ENCODE measurements at regions not wholly inside any gene's neighbourhood (a gene's known extent, or its start where the extent isn't known, plus 50 kb on each side); places are given as distances from the start of the nearest gene placed in this dataset.

DNA sequence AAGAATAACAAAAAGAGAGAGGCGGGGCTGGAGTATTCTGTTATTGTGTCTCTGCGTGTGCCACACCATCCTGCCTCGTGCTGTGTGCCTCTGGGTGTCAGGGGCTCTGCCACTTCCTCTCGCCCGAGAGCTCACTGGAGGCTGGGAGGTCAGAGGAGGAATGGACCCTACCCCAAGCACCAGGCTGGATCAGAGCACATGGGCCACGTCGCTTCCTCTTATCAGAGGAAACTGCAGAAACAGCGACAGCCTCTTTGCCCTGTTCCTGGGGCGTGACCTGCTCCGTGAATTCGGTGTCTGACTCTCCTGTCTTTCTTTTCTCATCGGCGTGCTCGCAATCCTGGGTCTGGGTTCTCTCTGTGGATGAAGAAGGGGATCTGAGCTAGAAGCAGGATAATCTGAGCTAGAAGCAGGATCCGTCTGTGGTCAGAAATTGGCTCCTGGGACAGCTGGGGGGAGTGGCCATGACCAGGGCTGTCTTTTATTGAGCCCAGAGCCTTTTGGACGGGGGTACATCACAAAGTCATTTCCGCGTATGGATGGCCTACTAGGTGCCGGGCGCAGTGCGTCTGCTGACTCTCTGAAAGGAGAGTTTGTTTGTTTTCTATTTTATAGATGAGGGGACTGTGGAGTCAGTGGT, 150.3 kb upstream of the COL5A1 start:
- no peak for DNase-seq
- Histone ChIP-seq H3K27ac (peak overlapping the region in 1 of 4 donors; percentile 33), H3K9me3 (no peaks in the 10 kb centered on the region), H3K27me3 (no peaks in the 10 kb centered on the region), H3K4me3 (no peak overlapping the region), H3K36me3 (no peaks in the 10 kb centered on the region), H3K4me1 (peaks cover 0 to 5% (median 0%) of the 10 kb centered on the region in 4 donors)
- no peak for TF ChIP-seq POLR2AphosphoS5 (IDR thresholded peaks at IDR 0.05)
- no peak for TF ChIP-seq CTCF (IDR thresholded peaks at IDR 0.05)
- no peak for TF ChIP-seq POLR2A (IDR thresholded peaks at IDR 0.05)
- no peak for TF ChIP-seq EP300 (IDR thresholded peaks at IDR 0.05; ENCODE audit: low read depth)
- intact Hi-C loops (cut with DNase I; ENCODE audit: low total_unique reads), result no loop called here
- in situ Hi-C loops (cut with MboI; ENCODE audit: low pct_ligation_motif_present in 1 of 4, low pct_unique_long_range_greater_than_20kb in 1 of 4, low sequenced_read_pairs in 3 of 4), result no loop called here
- WGBS, 2 donors (ENCODE audit: low coverage in 1 of 2), result 57 to 77% methylated on average over 5 to 21 of the region's 21 CpGs

- H3K27ac ChIP-seq, result peak overlapping the region in 3 of 4 donors; percentile 1 to 33 (median 30)
- intact Hi-C loops (cut with DNase I; ENCODE audit: low total_unique reads), result no loop called here
- H3K9me3 ChIP-seq, result no peaks in the 10 kb centered on the region
- no peaks in the 10 kb centered on the region for H3K27me3 ChIP-seq
- no peak for TF ChIP-seq EP300 (IDR thresholded peaks at IDR 0.05; ENCODE audit: low read depth)
- TF ChIP-seq POLR2A (IDR thresholded peaks at IDR 0.05), result no peak
- no peak for TF ChIP-seq CTCF (IDR thresholded peaks at IDR 0.05)
- TF ChIP-seq POLR2AphosphoS5 (IDR thresholded peaks at IDR 0.05), result no peak
- in situ Hi-C loops (cut with MboI; ENCODE audit: low pct_ligation_motif_present in 1 of 4, low pct_unique_long_range_greater_than_20kb in 1 of 4, low sequenced_read_pairs in 3 of 4), result no loop called here
- H3K36me3 ChIP-seq, result no peaks in the 10 kb centered on the region
- WGBS, 2 donors (ENCODE audit: low coverage in 1 of 2), result 63% methylated on average over 11 of the region's 11 CpGs; no CpG with 5 or more reads in 1 of the 2 donors
- no peak overlapping the region for H3K4me3 ChIP-seq
- H3K4me1 ChIP-seq, result peaks cover 0 to 5% (median 0%) of the 10 kb centered on the region in 4 donors
- DNase-seq, result no peak
Observed at GRCh38 chr9:134491856-134492255, 149.7 kb upstream of the COL5A1 start.

DNA sequence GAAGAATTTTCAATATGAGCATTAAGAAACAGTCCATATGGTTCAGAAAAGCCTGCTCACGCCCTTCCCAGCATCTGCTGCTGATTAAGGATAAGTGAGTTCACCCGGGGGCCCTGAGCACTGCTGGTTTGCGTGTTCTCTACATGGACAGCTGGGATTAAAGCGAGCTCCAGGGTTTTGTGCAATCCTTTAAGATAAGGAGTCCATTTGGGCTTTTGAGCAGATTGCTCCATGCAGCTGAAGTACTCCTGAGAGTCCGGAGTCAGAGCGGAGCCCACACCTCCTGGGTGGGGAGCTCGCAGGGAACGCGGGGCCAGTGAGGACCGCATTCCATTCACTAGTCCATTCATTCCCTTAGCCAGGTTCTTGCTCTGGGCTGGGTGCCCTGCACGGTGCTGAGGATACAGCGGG, 149.3 kb upstream of the COL5A1 start:
- H3K36me3 ChIP-seq, result no peaks in the 10 kb centered on the region
- H3K4me1 ChIP-seq, result peaks cover 0 to 5% (median 0%) of the 10 kb centered on the region in 4 donors
- TF ChIP-seq POLR2A (IDR thresholded peaks at IDR 0.05) (no peak), POLR2AphosphoS5 (IDR thresholded peaks at IDR 0.05) (peak in 1 of 3 donors; percentile 11), EP300 (IDR thresholded peaks at IDR 0.05; ENCODE audit: low read depth) (no peak), CTCF (IDR thresholded peaks at IDR 0.05) (no peak)
- DNase-seq, result no peak
- in situ Hi-C loops (cut with MboI; ENCODE audit: low pct_ligation_motif_present in 1 of 4, low pct_unique_long_range_greater_than_20kb in 1 of 4, low sequenced_read_pairs in 3 of 4) (no loop called here), intact Hi-C loops (cut with DNase I; ENCODE audit: low total_unique reads) (no loop called here)
- no peak overlapping the region for H3K4me3 ChIP-seq
- WGBS, 2 donors (ENCODE audit: low coverage in 1 of 2), result 58 to 79% methylated on average over 5 to 12 of the region's 12 CpGs
- H3K27ac ChIP-seq, result peak overlapping the region in 3 of 4 donors; percentile 10 to 33 (median 30)
- no peaks in the 10 kb centered on the region for H3K9me3 ChIP-seq
- no peaks in the 10 kb centered on the region for H3K27me3 ChIP-seq

DNA sequence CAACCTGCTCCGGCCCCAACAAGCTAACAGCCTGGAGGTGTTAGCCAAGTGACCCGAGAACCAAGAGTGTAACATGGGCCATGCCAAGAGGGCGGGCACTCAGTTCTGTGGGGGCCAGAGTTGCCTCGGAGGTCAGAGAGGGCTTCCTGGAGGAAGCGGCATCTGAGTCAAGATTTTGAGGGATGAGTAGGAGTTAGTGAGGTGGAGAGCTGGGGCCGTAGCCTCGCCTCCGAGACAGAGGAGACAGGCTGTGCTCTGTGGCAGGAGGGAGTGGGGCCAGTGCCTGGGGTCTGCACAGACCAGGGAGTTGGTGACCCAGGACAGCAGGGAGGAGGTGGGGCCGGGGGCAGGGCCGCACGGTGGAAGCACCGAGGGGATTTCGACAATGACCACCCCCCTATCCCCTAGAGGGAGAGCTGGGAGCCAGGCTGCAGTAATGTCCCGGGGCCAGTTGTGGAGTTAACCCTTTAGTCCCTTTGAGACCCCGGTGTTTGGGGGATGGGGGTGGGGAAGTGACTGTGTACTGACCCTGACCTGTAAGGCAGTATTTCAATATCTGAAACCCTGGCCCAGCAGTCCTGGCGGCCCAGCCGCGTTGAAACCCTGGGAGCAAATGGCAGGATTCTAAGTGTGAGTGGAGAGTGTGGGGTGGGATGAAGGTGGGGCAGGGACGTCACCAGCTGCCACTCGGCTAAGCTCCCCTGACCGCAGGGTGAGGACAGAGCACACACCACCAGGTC, 148.7 kb upstream of the COL5A1 start:
- TF ChIP-seq CTCF (IDR thresholded peaks at IDR 0.05), result no peak
- no peak for TF ChIP-seq EP300 (IDR thresholded peaks at IDR 0.05; ENCODE audit: low read depth)
- TF ChIP-seq POLR2A (IDR thresholded peaks at IDR 0.05), result no peak
- no peak for TF ChIP-seq POLR2AphosphoS5 (IDR thresholded peaks at IDR 0.05)
- H3K9me3 ChIP-seq, result no peaks in the 10 kb centered on the region
- peak overlapping the region in 2 of 4 donors; percentile 10 to 30 for H3K27ac ChIP-seq
- H3K27me3 ChIP-seq, result no peaks in the 10 kb centered on the region
- H3K4me3 ChIP-seq, result no peak overlapping the region
- DNase-seq, result no peak
- peaks cover 0 to 5% (median 0%) of the 10 kb centered on the region in 4 donors for H3K4me1 ChIP-seq
- intact Hi-C loops (cut with DNase I; ENCODE audit: low total_unique reads) (no loop called here), in situ Hi-C loops (cut with MboI; ENCODE audit: low pct_ligation_motif_present in 1 of 4, low pct_unique_long_range_greater_than_20kb in 1 of 4, low sequenced_read_pairs in 3 of 4) (no loop called here)
- WGBS, 2 donors (ENCODE audit: low coverage in 1 of 2), result 40 to 57% methylated on average over 1 to 21 of the region's 21 CpGs
- no peaks in the 10 kb centered on the region for H3K36me3 ChIP-seq

Data from transverse colon (tissue), 4 donors.